Gastrocnemius medialis (tissue), 4 donors: ENCODE measurements at regions not wholly inside any gene's neighbourhood (a gene's known extent, or its start where the extent isn't known, plus 50 kb on each side); places are given as distances from the start of the nearest gene placed in this dataset.

Experiments
- CTCF ChIP-seq, 5 experiments: fragments of 450-650 bp in 3 of 5; fragments of 200-600 bp in 2 of 5; sonication (generic) in 2 of 5; IDR thresholded peaks in 4 of 5; conservative IDR thresholded peaks in 1 of 5; 1 replicate in 4 of 5; 2 replicates in 1 of 5; pipeline ENCODE4 v1.5.1; 2016 to 2019; ENCODE audit warnings: antibody characterized with exemption in 5 of 5, mild to moderate bottlenecking in 3 of 5, moderate library complexity in 3 of 5
- POLR2A ChIP-seq, 2 donors: fragments of 450-650 bp; IDR thresholded peaks; one replicate each; pipeline ENCODE4 v1.6.1; 2017; ENCODE audit warnings: antibody characterized with exemption in 2 of 2, mild to moderate bottlenecking in 2 of 2, moderate library complexity in 2 of 2

- TF ChIP-seq CTCF (IDR thresholded peaks at IDR 0.05 in 4 of 5, conservative IDR thresholded peaks at IDR 0.05 in 1 of 5) (no peak), POLR2A (IDR thresholded peaks at IDR 0.05) (no peak)
Observed at GRCh38 chr11:129538323-129538722, 162.7 kb downstream of the BARX2 start.
